ENCODE measurements at regions not wholly inside any gene's neighbourhood (a gene's known extent, or its start where the extent isn't known, plus 50 kb on each side); places are given as distances from the start of the nearest gene placed in this dataset.
"Not testable (repeated sequence)": the region's sequence is repeated elsewhere in the genome, so short reads cannot be mapped to it uniquely, and the experiment has no call there.

GRCh38 chr10:29861811-29862505 is 197.4 kb downstream of the JCAD start:
- DNase-seq (ENCODE audit: low spot score) = no peak
- no peak overlapping the region for H2AK5ac ChIP-seq (ENCODE audit: low read depth, low read length)
- H2BK120ac ChIP-seq (ENCODE audit: low read depth, low read length) = no peak overlapping the region
- H3K79me1 ChIP-seq (ENCODE audit: low read depth, low read length) = no peaks in the 10 kb centered on the region
- no peak overlapping the region for H4K91ac ChIP-seq (ENCODE audit: low read depth, low read length, poor library complexity)
- H3K27me3 ChIP-seq (ENCODE audit: control insufficient read depth in 3 of 3, insufficient read depth in 3 of 3, low read depth in 1 of 3, low read length in 3 of 3) = no peaks in the 10 kb centered on the region
- H3K14ac ChIP-seq (ENCODE audit: low read length) = no peak overlapping the region
- H2AFZ ChIP-seq (ENCODE audit: low read length) = no peak overlapping the region
- H3K4me3 ChIP-seq (ENCODE audit: low read length in 2 of 2) = no peak overlapping the region
- H3K9ac ChIP-seq (ENCODE audit: low read depth, low read length, poor library complexity) = no peak overlapping the region
- H3K4ac ChIP-seq (ENCODE audit: low read length) = no peak overlapping the region
- no peak overlapping the region for H3K4me2 ChIP-seq (ENCODE audit: insufficient read depth, low read length, poor library complexity, severe bottlenecking)
- H2BK15ac ChIP-seq (ENCODE audit: low read length) = no peak overlapping the region
- no peaks in the 10 kb centered on the region for H3K36me3 ChIP-seq (replicated peaks in 1 of 2; ENCODE audit: control insufficient read depth in 2 of 2, insufficient read depth in 2 of 2, low read length in 2 of 2)
- peaks cover 8 to 10% of the 10 kb centered on the region in 2 donors for H3K4me1 ChIP-seq (ENCODE audit: control insufficient read depth in 2 of 2, insufficient read depth in 1 of 2, low read depth in 1 of 2, low read length in 2 of 2)
- no peak overlapping the region for H2BK12ac ChIP-seq (ENCODE audit: low read length)
- no peak overlapping the region for H3K23ac ChIP-seq (ENCODE audit: low read depth, low read length, poor library complexity)
- H3K27ac ChIP-seq (replicated peaks; ENCODE audit: low read length) = no peak overlapping the region
- no peak overlapping the region for H3K18ac ChIP-seq (ENCODE audit: low read length)
- no peak overlapping the region for H4K8ac ChIP-seq (ENCODE audit: low read depth, low read length)
- no peak overlapping the region for H2BK5ac ChIP-seq (ENCODE audit: low read length)
- no CpG with 5 or more reads among the region's 4 CpGs for WGBS, 2 donors (ENCODE audit: extremely low coverage in 2 of 2, insufficient read length in 2 of 2, insufficient replicate concordance in 1 of 2)
- no peaks in the 10 kb centered on the region for H3K9me3 ChIP-seq (replicated peaks in 1 of 2; ENCODE audit: control insufficient read depth in 2 of 2, insufficient read depth in 1 of 2, low read depth in 1 of 2, low read length in 2 of 2)

GRCh38 chr10:29861231-29861630 is 198.2 kb downstream of the JCAD start:
- H3K4ac ChIP-seq (ENCODE audit: low read length); H2BK15ac ChIP-seq (ENCODE audit: low read length); H2AK5ac ChIP-seq (ENCODE audit: low read depth, low read length); H4K8ac ChIP-seq (ENCODE audit: low read depth, low read length); H3K79me1 ChIP-seq (ENCODE audit: low read depth, low read length); H2BK120ac ChIP-seq (ENCODE audit: low read depth, low read length); H2AFZ ChIP-seq (ENCODE audit: low read length); H3K27me3 ChIP-seq (ENCODE audit: control insufficient read depth in 3 of 3, insufficient read depth in 3 of 3, low read depth in 1 of 3, low read length in 3 of 3); H3K14ac ChIP-seq (ENCODE audit: low read length); H3K4me2 ChIP-seq (ENCODE audit: insufficient read depth, low read length, poor library complexity, severe bottlenecking); H2BK12ac ChIP-seq (ENCODE audit: low read length); H3K18ac ChIP-seq (ENCODE audit: low read length); H3K4me3 ChIP-seq (ENCODE audit: low read length in 2 of 2); H3K36me3 ChIP-seq (replicated peaks in 1 of 2; ENCODE audit: control insufficient read depth in 2 of 2, insufficient read depth in 2 of 2, low read length in 2 of 2); DNase-seq (ENCODE audit: low spot score); H2BK5ac ChIP-seq (ENCODE audit: low read length); H3K9me3 ChIP-seq (replicated peaks in 1 of 2; ENCODE audit: control insufficient read depth in 2 of 2, insufficient read depth in 1 of 2, low read depth in 1 of 2, low read length in 2 of 2); H3K4me1 ChIP-seq (ENCODE audit: control insufficient read depth in 2 of 2, insufficient read depth in 1 of 2, low read depth in 1 of 2, low read length in 2 of 2); H3K9ac ChIP-seq (ENCODE audit: low read depth, low read length, poor library complexity); H3K27ac ChIP-seq (replicated peaks; ENCODE audit: low read length); H3K23ac ChIP-seq (ENCODE audit: low read depth, low read length, poor library complexity); H4K91ac ChIP-seq (ENCODE audit: low read depth, low read length, poor library complexity): not testable (repeated sequence)
- WGBS, 2 donors (ENCODE audit: extremely low coverage in 2 of 2, insufficient read length in 2 of 2, insufficient replicate concordance in 1 of 2) = no CpG with 5 or more reads among the region's 5 CpGs

- no peaks in the 10 kb centered on the region for H3K36me3 ChIP-seq (replicated peaks in 1 of 2; ENCODE audit: control insufficient read depth in 2 of 2, insufficient read depth in 2 of 2, low read length in 2 of 2)
- no peak overlapping the region for H2AK5ac ChIP-seq (ENCODE audit: low read depth, low read length)
- H3K27ac ChIP-seq (replicated peaks; ENCODE audit: low read length) = no peak overlapping the region
- H3K9ac ChIP-seq (ENCODE audit: low read depth, low read length, poor library complexity) = no peak overlapping the region
- H3K4me2 ChIP-seq (ENCODE audit: insufficient read depth, low read length, poor library complexity, severe bottlenecking) = no peak overlapping the region
- H2BK15ac ChIP-seq (ENCODE audit: low read length) = no peak overlapping the region
- no peak overlapping the region for H3K4ac ChIP-seq (ENCODE audit: low read length)
- no CpG with 5 or more reads among the region's 9 CpGs for WGBS, 2 donors (ENCODE audit: extremely low coverage in 2 of 2, insufficient read length in 2 of 2, insufficient replicate concordance in 1 of 2)
- no peaks in the 10 kb centered on the region for H3K79me1 ChIP-seq (ENCODE audit: low read depth, low read length)
- no peak overlapping the region for H3K14ac ChIP-seq (ENCODE audit: low read length)
- no peak overlapping the region for H4K91ac ChIP-seq (ENCODE audit: low read depth, low read length, poor library complexity)
- no peaks in the 10 kb centered on the region for H3K27me3 ChIP-seq (ENCODE audit: control insufficient read depth in 3 of 3, insufficient read depth in 3 of 3, low read depth in 1 of 3, low read length in 3 of 3)
- no peak overlapping the region for H3K18ac ChIP-seq (ENCODE audit: low read length)
- H2AFZ ChIP-seq (ENCODE audit: low read length) = no peak overlapping the region
- no peak for DNase-seq (ENCODE audit: low spot score)
- H3K23ac ChIP-seq (ENCODE audit: low read depth, low read length, poor library complexity) = no peak overlapping the region
- H3K4me1 ChIP-seq (ENCODE audit: control insufficient read depth in 2 of 2, insufficient read depth in 1 of 2, low read depth in 1 of 2, low read length in 2 of 2) = peaks cover 5 to 6% of the 10 kb centered on the region in 2 donors
- H2BK120ac ChIP-seq (ENCODE audit: low read depth, low read length) = no peak overlapping the region
- no peak overlapping the region for H4K8ac ChIP-seq (ENCODE audit: low read depth, low read length)
- H2BK12ac ChIP-seq (ENCODE audit: low read length) = no peak overlapping the region
- H3K4me3 ChIP-seq (ENCODE audit: low read length in 2 of 2) = no peak overlapping the region
- H2BK5ac ChIP-seq (ENCODE audit: low read length) = no peak overlapping the region
- H3K9me3 ChIP-seq (replicated peaks in 1 of 2; ENCODE audit: control insufficient read depth in 2 of 2, insufficient read depth in 1 of 2, low read depth in 1 of 2, low read length in 2 of 2) = no peaks in the 10 kb centered on the region
Observed at GRCh38 chr10:29860166-29860565, 199.2 kb downstream of the JCAD start.

GRCh38 chr10:29859521-29860130 is 199.8 kb downstream of the JCAD start:
- Histone ChIP-seq H3K27ac (replicated peaks; ENCODE audit: low read length) (no peak overlapping the region), H3K4me1 (ENCODE audit: control insufficient read depth in 2 of 2, insufficient read depth in 1 of 2, low read depth in 1 of 2, low read length in 2 of 2) (peaks cover 5 to 6% of the 10 kb centered on the region in 2 donors), H3K27me3 (ENCODE audit: control insufficient read depth in 3 of 3, insufficient read depth in 3 of 3, low read depth in 1 of 3, low read length in 3 of 3) (no peaks in the 10 kb centered on the region), H3K36me3 (replicated peaks in 1 of 2; ENCODE audit: control insufficient read depth in 2 of 2, insufficient read depth in 2 of 2, low read length in 2 of 2) (no peaks in the 10 kb centered on the region), H3K4me3 (ENCODE audit: low read length in 2 of 2) (no peak overlapping the region), H3K18ac (ENCODE audit: low read length) (no peak overlapping the region), H3K79me1 (ENCODE audit: low read depth, low read length) (no peaks in the 10 kb centered on the region), H2AFZ (ENCODE audit: low read length) (no peak overlapping the region), H3K23ac (ENCODE audit: low read depth, low read length, poor library complexity) (no peak overlapping the region), H3K14ac (ENCODE audit: low read length) (no peak overlapping the region), H3K9ac (ENCODE audit: low read depth, low read length, poor library complexity) (no peak overlapping the region), H2AK5ac (ENCODE audit: low read depth, low read length) (no peak overlapping the region), H4K91ac (ENCODE audit: low read depth, low read length, poor library complexity) (no peak overlapping the region), H2BK12ac (ENCODE audit: low read length) (no peak overlapping the region), H2BK15ac (ENCODE audit: low read length) (no peak overlapping the region), H4K8ac (ENCODE audit: low read depth, low read length) (no peak overlapping the region), H2BK5ac (ENCODE audit: low read length) (no peak overlapping the region), H2BK120ac (ENCODE audit: low read depth, low read length) (no peak overlapping the region), H3K9me3 (replicated peaks in 1 of 2; ENCODE audit: control insufficient read depth in 2 of 2, insufficient read depth in 1 of 2, low read depth in 1 of 2, low read length in 2 of 2) (no peaks in the 10 kb centered on the region), H3K4ac (ENCODE audit: low read length) (no peak overlapping the region), H3K4me2 (ENCODE audit: insufficient read depth, low read length, poor library complexity, severe bottlenecking) (no peak overlapping the region)
- no peak for DNase-seq (ENCODE audit: low spot score)
- WGBS, 2 donors (ENCODE audit: extremely low coverage in 2 of 2, insufficient read length in 2 of 2, insufficient replicate concordance in 1 of 2) = no CpG with 5 or more reads among the region's 6 CpGs

Data from neuronal stem cell (in vitro differentiated cells).